ENCODE measurements at regions not wholly inside any gene's neighbourhood (a gene's known extent, or its start where the extent isn't known, plus 50 kb on each side); places are given as distances from the start of the nearest gene placed in this dataset.

GRCh38 chr10:80759693-80760092 is 222.0 kb downstream of the SH2D4B start:
- TF ChIP-seq EZH2 (IDR thresholded peaks at IDR 0.05; ENCODE audit: low read length, missing control alignments) (no peak), CTCF (conservative IDR thresholded peaks at IDR 0.05 in 1 of 2, IDR thresholded peaks at IDR 0.05 in 1 of 2; ENCODE audit: low read depth in 1 of 2, low read length in 2 of 2) (no peak)

Data from fibroblast of lung (primary cell).